IMR-90 (cell line): ENCODE measurements at regions not wholly inside any gene's neighbourhood (a gene's known extent, or its start where the extent isn't known, plus 50 kb on each side); places are given as distances from the start of the nearest gene placed in this dataset.

ENCODE experiments used
- ATAC-seq: fragments of 200-7000 bp; cut with Tn5 transposase; 2 replicates; pipeline ENCODE4 v1.9.1; 2020; ENCODE audit warnings: low read depth, mild to moderate bottlenecking, moderate library complexity
- BruUV-seq: library from RNA; stranded (reverse); fragments of 400-500 nt; replicated peaks from 2 replicates; lab custom pipeline; 2021; lab: Mats Ljungman, UMichigan
- CTCF ChIA-PET: fragments of 300-600 bp; formaldehyde crosslinking; extraction: SDS; loops from one replicate; lab custom pipeline; 2021; ENCODE audit warnings: antibody characterized with exemption; lab: Yijun Ruan, JAX
- POLR2A ChIA-PET: fragments of 300-600 bp; sonication (Branson Sonifier 250); formaldehyde crosslinking; loops from one replicate; lab custom pipeline; 2022; ENCODE audit warnings: antibody characterized with exemption; ENCODE audit not compliant: unreplicated experiment; lab: Charles Lee
- DNase-seq: peaks from one replicate; pipeline ENCODE4 v3.0.0; 2013
- H2AFZ ChIP-seq: replicated peaks from 2 replicates; pipeline ENCODE3; 2013; ENCODE audit warnings: low read length, mild to moderate bottlenecking; ENCODE audit not compliant: poor library complexity
- H2AK5ac ChIP-seq: 2 replicates; pipeline ENCODE4 v1.6.1; 2013; ENCODE audit warnings: low read depth, low read length, inconsistent platforms
- H2AK9ac ChIP-seq: replicated peaks from 2 replicates; pipeline ENCODE3; 2013; ENCODE audit warnings: mild to moderate bottlenecking, low read depth, low read length, moderate library complexity; ENCODE audit not compliant: poor library complexity
- H2BK120ac ChIP-seq: 2 replicates; pipeline ENCODE4 v1.6.1; 2013; ENCODE audit warnings: low read depth, low read length, inconsistent platforms
- H2BK15ac ChIP-seq: 3 replicates; pipeline ENCODE4 v1.6.1; 2013; ENCODE audit warnings: low read depth, low read length, inconsistent platforms
- H2BK20ac ChIP-seq: 2 replicates; pipeline ENCODE4 v1.6.1; 2013; ENCODE audit warnings: low read depth, mild to moderate bottlenecking, inconsistent platforms, low read length, moderate library complexity
- H2BK5ac ChIP-seq: 2 replicates; pipeline ENCODE4 v1.6.1; 2013; ENCODE audit warnings: mild to moderate bottlenecking, low read depth, low read length, inconsistent platforms; ENCODE audit not compliant: poor library complexity, severe bottlenecking
- H3K14ac ChIP-seq: replicated peaks from 2 replicates; pipeline ENCODE4 v1.6.1; 2013; ENCODE audit warnings: low read depth, low read length, inconsistent platforms
- H3K18ac ChIP-seq: 2 replicates; pipeline ENCODE4 v1.6.1; 2013; ENCODE audit warnings: low read depth, low read length, control low read depth
- H3K23ac ChIP-seq: 2 replicates; pipeline ENCODE4 v1.6.1; 2013; ENCODE audit warnings: low read depth, low read length, inconsistent platforms
- H3K27ac ChIP-seq: 2 replicates; pipeline ENCODE4 v1.5.1; 2013; ENCODE audit warnings: mild to moderate bottlenecking, control low read depth, low read length; ENCODE audit not compliant: insufficient read depth
- H3K27me3 ChIP-seq: 2 replicates; pipeline ENCODE4 v1.6.1; 2013; ENCODE audit warnings: low read length; ENCODE audit not compliant: control insufficient read depth, insufficient read depth
- H3K36me3 ChIP-seq: 2 replicates; pipeline ENCODE4 v1.6.1; 2013; ENCODE audit warnings: low read length, mixed read lengths; ENCODE audit not compliant: control insufficient read depth, insufficient read depth
- H3K4ac ChIP-seq: 2 replicates; pipeline ENCODE4 v1.6.1; 2013; ENCODE audit warnings: low read depth, low read length, inconsistent platforms
- H3K4me1 ChIP-seq: 2 replicates; pipeline ENCODE4 v1.6.1; 2013; ENCODE audit warnings: low read length, mixed read lengths; ENCODE audit not compliant: control insufficient read depth, insufficient read depth
- H3K4me2 ChIP-seq: 2 replicates; pipeline ENCODE4 v1.6.1; 2013; ENCODE audit warnings: low read depth, mild to moderate bottlenecking, control low read depth, low read length, moderate library complexity
- H3K4me3 ChIP-seq: 2 replicates; pipeline ENCODE4 v1.5.1; 2013; ENCODE audit warnings: low read depth, mild to moderate bottlenecking, control low read depth, low read length, moderate library complexity; ENCODE audit not compliant: insufficient read depth
- H3K56ac ChIP-seq: 2 replicates; pipeline ENCODE4 v1.6.1; 2013; ENCODE audit warnings: low read length, inconsistent platforms; ENCODE audit not compliant: insufficient read depth; ENCODE audit errors: extremely low read depth
- H3K79me1 ChIP-seq, 2 experiments: 2 replicates each; pipeline ENCODE4 v1.6.1; 2013; ENCODE audit warnings: low read length in 2 of 2, inconsistent platforms in 1 of 2, low read depth in 1 of 2
- H3K9ac ChIP-seq: 2 replicates; pipeline ENCODE4 v1.6.1; 2013; ENCODE audit warnings: low read depth, low read length, control low read depth
- H3K9me1 ChIP-seq: 2 replicates; pipeline ENCODE4 v1.6.1; 2013; ENCODE audit warnings: low read length, inconsistent platforms; ENCODE audit not compliant: insufficient read depth
- H3K9me3 ChIP-seq: 2 replicates; pipeline ENCODE4 v1.6.1; 2013; ENCODE audit warnings: low read length; ENCODE audit not compliant: control insufficient read depth, insufficient read depth
- H4K20me1 ChIP-seq: 2 replicates; pipeline ENCODE4 v1.6.1; 2013; ENCODE audit warnings: low read length, inconsistent platforms; ENCODE audit not compliant: insufficient read depth
- H4K5ac ChIP-seq: 2 replicates; pipeline ENCODE4 v1.6.1; 2013; ENCODE audit warnings: mild to moderate bottlenecking, low read depth, low read length, control low read depth
- H4K8ac ChIP-seq, 2 experiments: 2 replicates each; pipeline ENCODE4 v1.6.1; 2013; ENCODE audit warnings: low read depth in 2 of 2, low read length in 2 of 2, control low read depth in 1 of 2, inconsistent platforms in 1 of 2
- H4K91ac ChIP-seq: 2 replicates; pipeline ENCODE4 v1.6.1; 2013; ENCODE audit warnings: low read depth, low read length, inconsistent platforms; ENCODE audit not compliant: insufficient read depth
- BHLHE40 ChIP-seq: fragments of 150-350 bp; IDR thresholded peaks from 2 replicates; pipeline ENCODE4 v1.6.1; 2016; ENCODE audit warnings: mild to moderate bottlenecking, low read depth, low read length
- CHD1 ChIP-seq: IDR thresholded peaks from 2 replicates; pipeline ENCODE4 v1.6.1; 2012; ENCODE audit warnings: low read depth, low read length, improper control_type of control experiment
- FOS ChIP-seq: fragments of 150-350 bp; IDR thresholded peaks from 2 replicates; pipeline ENCODE4 v1.6.1; 2016; ENCODE audit warnings: low read depth, low read length
- MAFK ChIP-seq: IDR thresholded peaks from 2 replicates; pipeline ENCODE4 v1.6.1; 2012; ENCODE audit warnings: low read depth, low read length, improper control_type of control experiment
- MAZ ChIP-seq: IDR thresholded peaks from 2 replicates; pipeline ENCODE4 v1.6.1; 2012; ENCODE audit warnings: low read depth, mild to moderate bottlenecking, low read length, improper control_type of control experiment, moderate library complexity, borderline replicate concordance
- MXI1 ChIP-seq: IDR thresholded peaks from 2 replicates; pipeline ENCODE4 v1.6.1; 2012; ENCODE audit warnings: low read depth, mild to moderate bottlenecking, low read length, moderate library complexity, borderline replicate concordance
- NFE2L2 ChIP-seq: fragments of 150-350 bp; IDR thresholded peaks from 2 replicates; pipeline ENCODE4 v1.6.1; 2016; ENCODE audit warnings: low read depth, mild to moderate bottlenecking, low read length
- POLR2A ChIP-seq: IDR thresholded peaks from 2 replicates; pipeline ENCODE4 v1.6.1; 2012; ENCODE audit warnings: mild to moderate bottlenecking, low read depth, low read length
- RAD21 ChIP-seq: IDR thresholded peaks from 2 replicates; pipeline ENCODE4 v1.6.1; 2012; ENCODE audit warnings: low read length, improper control_type of control experiment
- SMC3 ChIP-seq: fragments of 150-350 bp; IDR thresholded peaks from 2 replicates; pipeline ENCODE4 v1.6.1; 2016; ENCODE audit warnings: low read depth, mild to moderate bottlenecking, antibody characterized with exemption, low read length, moderate library complexity
- WGBS, 2 experiments: methylation state at CpG; one replicate each; pipeline versions ENCODE4 v1.1.5 to v1.1.7; 2013; ENCODE audit warnings: missing lambda C conversion rate in 2 of 2; ENCODE audit not compliant: insufficient read length in 1 of 2; ENCODE audit errors: extremely low coverage in 2 of 2; 5-methylcytosine and 5-hydroxymethylcytosine counted together
- dilution Hi-C: fragments of 300-500 bp; cut with HindIII; formaldehyde crosslinking; loops from one replicate; pipeline ENCODE4 v1.14.3; 2018; ENCODE audit warnings: low sequenced_read_pairs; ENCODE audit not compliant: unreplicated experiment
- in situ Hi-C: fragments of 300-500 bp; cut with MboI; formaldehyde crosslinking; loops from 3 replicates; pipeline ENCODE4 v1.14.3; 2019; ENCODE audit warnings: low sequenced_read_pairs, inconsistent platforms, mixed read lengths
- intact Hi-C: fragments of 100-400 bp; cut with micrococcal nuclease; formaldehyde crosslinking; loops from 2 replicates; pipeline ENCODE4 v1.10.0; 2022

DNA sequence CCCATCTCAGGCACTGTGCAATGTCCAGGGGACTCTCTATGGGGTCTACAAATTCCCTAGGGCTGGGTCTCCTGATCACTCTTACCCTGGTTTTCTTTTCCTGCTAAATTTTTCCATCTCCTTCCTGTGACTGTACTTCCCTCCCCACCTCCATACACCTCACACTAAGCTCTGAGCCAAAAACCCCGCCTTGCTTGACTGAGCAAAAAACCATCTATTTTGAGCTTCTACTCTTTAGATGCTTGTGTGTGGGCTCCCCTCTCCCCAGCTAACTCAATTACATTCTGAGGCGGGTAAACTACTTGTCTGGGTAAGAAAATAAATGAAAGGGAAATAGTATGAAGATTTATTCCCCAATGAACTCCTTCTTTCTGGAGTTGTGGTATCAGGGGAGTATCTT, 187.9 kb downstream of the PTPRU start:
- H2BK15ac ChIP-seq = no peak overlapping the region
- DNase-seq (no peak), ATAC-seq (no peak)
- ChIA-PET CTCF (no interaction called here), POLR2A (interaction anchor here (0.6 kb wide), 1 partner anchor 1260 kb away, joined by 3 read pairs; no protein-coding TSS in a partner anchor)
- no peaks in the 10 kb centered on the region for H3K9me3 ChIP-seq
- no peaks in the 10 kb centered on the region for H3K36me3 ChIP-seq
- no peaks in the 10 kb centered on the region for H4K20me1 ChIP-seq
- H3K9me1 ChIP-seq = no peaks in the 10 kb centered on the region
- no peak overlapping the region for H2AFZ ChIP-seq
- H3K27ac ChIP-seq = no peak overlapping the region
- no peak overlapping the region for H2BK5ac ChIP-seq
- H3K4me3 ChIP-seq = no peak overlapping the region
- H3K4me1 ChIP-seq = no peaks in the 10 kb centered on the region
- no peak overlapping the region for H3K23ac ChIP-seq
- no peak for TF ChIP-seq MXI1
- no peak for TF ChIP-seq CHD1
- TF ChIP-seq POLR2A = no peak
- no peak for TF ChIP-seq MAFK
- TF ChIP-seq RAD21 = no peak
- TF ChIP-seq SMC3 = no peak
- TF ChIP-seq FOS = no peak
- TF ChIP-seq NFE2L2 = no peak
- no peak for TF ChIP-seq MAZ
- TF ChIP-seq BHLHE40 = no peak
- H3K56ac ChIP-seq = no peak overlapping the region
- dilution Hi-C loops = no loop called here
- H3K79me1 ChIP-seq = no peaks in the 10 kb centered on the region
- no CpG with 5 or more reads among the region's 2 CpGs for WGBS, 2 experiments
- no peaks in the 10 kb centered on the region for H3K27me3 ChIP-seq
- H2AK9ac ChIP-seq = no peak overlapping the region
- H2BK120ac ChIP-seq = no peak overlapping the region
- no peak overlapping the region for H3K4me2 ChIP-seq
- in situ Hi-C loops = no loop called here
- no peak overlapping the region for H3K9ac ChIP-seq
- H3K4ac ChIP-seq = no peak overlapping the region
- no peak overlapping the region for H3K14ac ChIP-seq
- H4K8ac ChIP-seq = no peak overlapping the region
- H3K18ac ChIP-seq = no peak overlapping the region
- no peak overlapping the region for H2AK5ac ChIP-seq
- no peak overlapping the region for H2BK20ac ChIP-seq
- no TSS peak for BruUV-seq
- intact Hi-C loops = no loop called here
- no peak overlapping the region for H4K5ac ChIP-seq
- H4K91ac ChIP-seq = no peak overlapping the region
